Esophagus squamous epithelium (tissue), 5 donors: ENCODE measurements at regions not wholly inside any gene's neighbourhood (a gene's known extent, or its start where the extent isn't known, plus 50 kb on each side); places are given as distances from the start of the nearest gene placed in this dataset.

ENCODE experiments used
- DNase-seq: peaks from one replicate; lab custom pipeline; 2025; lab: John Stamatoyannopoulos, UW
- H3K27ac ChIP-seq, 4 donors: fragments of 200-600 bp; sonication (generic); one replicate each; pipeline ENCODE4 v1.5.1; 2016 to 2019; ENCODE audit warnings: mild to moderate bottlenecking in 1 of 4
- H3K27me3 ChIP-seq, 4 donors: fragments of 200-600 bp; sonication (generic); 1 replicate in 3 of 4; 2 replicates in 1 of 4; pipeline versions ENCODE4 v1.5.1 to v1.6.0; 2017 to 2021; ENCODE audit warnings: antibody characterized with exemption in 1 of 4
- H3K36me3 ChIP-seq, 3 donors: fragments of 200-600 bp; sonication (generic); one replicate each; pipeline ENCODE4 v1.5.1; 2016 to 2019
- H3K4me1 ChIP-seq, 3 donors: fragments of 200-600 bp; sonication (generic); one replicate each; pipeline ENCODE4 v1.5.1; 2017 to 2019
- H3K4me3 ChIP-seq, 4 donors: fragments of 200-600 bp; sonication (generic); 1 replicate in 3 of 4; 2 replicates in 1 of 4; pipeline ENCODE4 v1.5.1; 2016 to 2019; ENCODE audit warnings: mild to moderate bottlenecking in 2 of 4, moderate library complexity in 1 of 4
- H3K9me3 ChIP-seq, 3 donors: fragments of 200-600 bp; sonication (generic); one replicate each; pipeline ENCODE4 v1.5.1; 2016 to 2019
- POLR2A ChIP-seq, 4 donors: fragments of 450-650 bp; IDR thresholded peaks; one replicate each; pipeline ENCODE4 v1.6.1; 2017; ENCODE audit warnings: antibody characterized with exemption in 4 of 4, mild to moderate bottlenecking in 4 of 4, moderate library complexity in 3 of 4
- WGBS, 2 donors: methylation state at CpG; one replicate each; pipeline ENCODE4 v1.1.5; 2018; 5-methylcytosine and 5-hydroxymethylcytosine counted together
- intact Hi-C: fragments of 100-400 bp; cut with DNase I; formaldehyde crosslinking; loops from one replicate; pipeline ENCODE4 v1.15.0; 2022
- TF ChIP-seq, protein P1 (sequence below), 6 experiments: fragments of 450-650 bp in 4 of 6; fragments of 200-600 bp in 2 of 6; sonication (generic) in 2 of 6; IDR thresholded peaks; one replicate each; pipeline ENCODE4 v1.5.1; 2016 to 2019; ENCODE audit warnings: antibody characterized with exemption in 6 of 6, mild to moderate bottlenecking in 4 of 6, moderate library complexity in 4 of 6
- donor health status: DM: yes; HTN: yes; CAD: no.

DNA sequence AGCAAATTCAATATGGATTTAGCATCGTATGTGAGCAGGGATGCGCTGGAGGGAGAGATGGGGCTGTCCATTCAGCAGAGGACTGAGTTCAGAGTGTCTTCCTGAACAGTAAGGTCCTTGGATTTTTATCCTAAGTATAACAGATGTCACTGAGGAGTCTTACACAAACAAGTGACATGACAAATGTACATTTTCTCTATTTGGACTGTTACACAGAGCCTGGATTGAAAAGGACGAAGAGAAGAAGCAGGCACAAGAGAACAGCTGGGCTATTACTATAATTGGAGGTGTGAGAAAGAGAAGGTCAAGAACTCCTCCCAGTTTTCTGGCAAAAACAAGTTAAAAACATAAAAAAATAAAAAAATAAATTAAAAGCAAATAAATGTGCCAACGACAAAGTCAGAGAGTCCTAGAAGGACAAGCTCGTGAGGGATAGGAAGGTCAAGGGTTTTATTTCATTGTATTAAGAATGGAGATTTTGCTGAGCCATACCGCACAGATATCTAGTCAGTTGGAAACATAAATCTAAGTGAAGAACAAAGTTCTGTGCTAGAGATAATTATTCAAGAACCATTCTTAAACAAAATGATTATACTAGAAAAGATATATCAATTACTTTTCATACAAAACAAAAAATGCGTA is 1186.3 kb downstream of the EFNB2 start:
- Histone ChIP-seq H3K36me3 (no peaks in the 10 kb centered on the region), H3K27ac (no peak overlapping the region), H3K4me1 (no peaks in the 10 kb centered on the region), H3K27me3 (no peaks in the 10 kb centered on the region), H3K9me3 (no peaks in the 10 kb centered on the region), H3K4me3 (no peak overlapping the region)
- WGBS, 2 donors, result 67 to 84% methylated on average over 7 of the region's 7 CpGs
- TF ChIP-seq, protein P1, sequence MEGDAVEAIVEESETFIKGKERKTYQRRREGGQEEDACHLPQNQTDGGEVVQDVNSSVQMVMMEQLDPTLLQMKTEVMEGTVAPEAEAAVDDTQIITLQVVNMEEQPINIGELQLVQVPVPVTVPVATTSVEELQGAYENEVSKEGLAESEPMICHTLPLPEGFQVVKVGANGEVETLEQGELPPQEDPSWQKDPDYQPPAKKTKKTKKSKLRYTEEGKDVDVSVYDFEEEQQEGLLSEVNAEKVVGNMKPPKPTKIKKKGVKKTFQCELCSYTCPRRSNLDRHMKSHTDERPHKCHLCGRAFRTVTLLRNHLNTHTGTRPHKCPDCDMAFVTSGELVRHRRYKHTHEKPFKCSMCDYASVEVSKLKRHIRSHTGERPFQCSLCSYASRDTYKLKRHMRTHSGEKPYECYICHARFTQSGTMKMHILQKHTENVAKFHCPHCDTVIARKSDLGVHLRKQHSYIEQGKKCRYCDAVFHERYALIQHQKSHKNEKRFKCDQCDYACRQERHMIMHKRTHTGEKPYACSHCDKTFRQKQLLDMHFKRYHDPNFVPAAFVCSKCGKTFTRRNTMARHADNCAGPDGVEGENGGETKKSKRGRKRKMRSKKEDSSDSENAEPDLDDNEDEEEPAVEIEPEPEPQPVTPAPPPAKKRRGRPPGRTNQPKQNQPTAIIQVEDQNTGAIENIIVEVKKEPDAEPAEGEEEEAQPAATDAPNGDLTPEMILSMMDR (IDR thresholded peaks at IDR 0.05), result no peak
- no peak for TF ChIP-seq POLR2A (IDR thresholded peaks at IDR 0.05)
- DNase-seq, result no peak
- intact Hi-C loops, result no loop called here

DNA sequence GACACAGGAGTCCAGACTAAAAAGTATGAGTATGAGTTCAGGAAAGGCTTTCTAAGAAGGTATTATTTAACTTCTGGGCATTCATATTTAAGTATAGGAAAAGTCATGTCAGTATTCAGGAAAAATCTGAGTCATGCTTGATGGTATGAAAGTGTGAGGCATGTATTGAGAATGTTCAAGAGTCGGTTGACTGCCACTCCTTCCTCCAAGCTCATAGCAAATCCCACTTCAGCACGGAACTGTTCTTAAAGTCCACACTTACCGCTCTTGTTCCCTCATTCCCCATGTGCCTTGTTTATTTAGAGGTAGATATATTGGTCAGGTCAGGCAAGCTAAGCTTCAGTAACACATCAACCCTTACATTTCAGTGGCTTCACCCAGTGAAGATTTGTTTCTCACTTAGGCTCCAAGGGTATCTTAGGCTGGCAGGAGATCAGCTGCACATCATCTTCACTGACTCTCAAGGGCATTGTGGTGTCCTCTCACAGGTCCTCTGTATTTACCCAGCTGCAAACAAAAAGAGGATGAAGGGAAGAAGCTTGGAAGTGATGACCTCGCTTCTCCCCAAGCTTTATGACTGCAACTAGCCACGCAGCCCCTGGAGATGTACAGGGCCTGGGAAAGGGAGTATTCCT is 1189.2 kb downstream of the EFNB2 start:
- no peaks in the 10 kb centered on the region for H3K27me3 ChIP-seq
- TF ChIP-seq, protein P1 (IDR thresholded peaks at IDR 0.05), result no peak
- no peak for TF ChIP-seq POLR2A (IDR thresholded peaks at IDR 0.05)
- no peaks in the 10 kb centered on the region for H3K4me1 ChIP-seq
- H3K9me3 ChIP-seq, result no peaks in the 10 kb centered on the region
- no peaks in the 10 kb centered on the region for H3K36me3 ChIP-seq
- H3K27ac ChIP-seq, result no peak overlapping the region
- WGBS, 2 donors, result 63 to 72% methylated on average over 5 of the region's 5 CpGs
- H3K4me3 ChIP-seq, result no peak overlapping the region
- intact Hi-C loops, result no loop called here
- DNase-seq, result no peak

DNA sequence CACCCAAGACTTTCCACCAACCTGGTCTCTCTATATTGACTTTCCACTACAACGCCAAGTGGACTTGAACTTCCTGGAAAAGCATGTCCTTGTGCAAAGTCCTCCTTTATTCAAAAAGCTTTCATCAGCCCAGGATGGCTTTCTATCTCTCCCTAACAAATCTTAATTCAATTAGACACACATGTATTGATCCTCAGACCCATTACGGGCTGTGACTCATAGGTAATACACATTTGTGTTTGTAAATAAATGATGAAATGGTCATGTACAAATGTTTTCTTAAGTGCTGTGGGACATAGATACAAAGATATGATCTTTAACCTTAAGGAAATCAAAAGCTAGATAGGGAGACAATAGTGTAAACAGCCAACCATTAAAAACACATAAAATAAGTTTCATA is 1189.7 kb downstream of the EFNB2 start:
- WGBS, 2 donors, result 81 to 91% methylated on average over 2 of the region's 2 CpGs
- TF ChIP-seq, protein P1 (IDR thresholded peaks at IDR 0.05), result no peak
- TF ChIP-seq POLR2A (IDR thresholded peaks at IDR 0.05), result no peak
- Histone ChIP-seq H3K4me1 (no peaks in the 10 kb centered on the region), H3K27me3 (no peaks in the 10 kb centered on the region), H3K4me3 (no peak overlapping the region), H3K36me3 (no peaks in the 10 kb centered on the region), H3K27ac (no peak overlapping the region), H3K9me3 (no peaks in the 10 kb centered on the region)
- no peak for DNase-seq
- intact Hi-C loops, result no loop called here

DNA sequence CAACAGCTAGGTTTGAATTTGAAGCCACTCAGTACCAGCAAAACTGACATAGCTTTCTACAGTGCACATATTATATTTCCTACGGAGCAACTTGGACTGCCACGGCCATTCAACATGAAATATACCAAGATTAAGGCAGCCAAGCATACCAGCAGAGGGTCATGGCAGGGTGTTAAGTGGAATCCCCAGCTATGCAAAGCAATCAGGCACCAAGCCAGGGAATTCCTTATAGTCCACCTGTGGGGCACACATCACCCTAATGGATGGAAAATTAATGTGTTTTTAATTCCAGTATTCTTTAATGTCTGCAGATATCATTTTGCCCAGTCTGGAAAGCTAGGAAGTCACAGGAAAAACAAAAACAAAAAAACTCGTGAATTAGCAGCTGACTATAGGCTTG is 1190.3 kb downstream of the EFNB2 start:
- Histone ChIP-seq H3K36me3 (no peaks in the 10 kb centered on the region), H3K27me3 (no peaks in the 10 kb centered on the region), H3K4me1 (no peaks in the 10 kb centered on the region), H3K4me3 (no peak overlapping the region), H3K27ac (no peak overlapping the region), H3K9me3 (no peaks in the 10 kb centered on the region)
- DNase-seq, result no peak
- no peak for TF ChIP-seq POLR2A (IDR thresholded peaks at IDR 0.05)
- TF ChIP-seq, protein P1 (IDR thresholded peaks at IDR 0.05), result no peak
- 45 to 75% methylated on average over 3 of the region's 3 CpGs for WGBS, 2 donors
- intact Hi-C loops, result no loop called here

DNA sequence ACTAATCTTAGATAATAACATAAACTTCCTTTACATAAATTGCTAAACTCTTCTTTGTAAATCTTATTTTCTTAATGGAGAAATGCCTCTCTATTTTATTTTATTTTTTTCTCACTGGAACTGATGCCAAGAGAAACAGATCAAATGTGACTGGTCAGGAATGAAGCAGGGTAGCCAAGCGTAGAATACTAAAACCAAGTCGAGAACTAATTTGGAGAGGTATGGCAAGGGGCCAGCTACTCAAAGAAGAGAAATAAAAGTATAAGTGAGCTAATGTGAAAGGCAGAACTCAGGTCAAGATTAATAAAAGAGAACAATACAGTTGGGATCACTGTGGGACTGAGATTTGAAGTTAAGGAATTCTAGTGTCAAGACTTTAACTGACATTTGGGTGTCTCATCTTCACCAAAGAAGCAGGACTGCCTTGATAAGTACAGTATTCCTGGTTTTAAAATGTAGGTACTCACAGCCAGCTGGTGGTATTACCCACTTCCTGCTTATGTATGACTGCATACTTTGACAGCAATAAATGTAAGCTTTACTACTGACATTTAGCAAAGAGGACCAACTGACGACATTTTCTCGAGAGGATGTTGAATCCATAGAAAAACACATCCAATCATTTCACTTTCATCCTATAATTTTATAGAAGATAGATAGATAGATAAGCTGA is 1192.2 kb downstream of the EFNB2 start:
- Histone ChIP-seq H3K36me3 (no peaks in the 10 kb centered on the region), H3K9me3 (no peaks in the 10 kb centered on the region), H3K4me3 (no peak overlapping the region), H3K27ac (no peak overlapping the region), H3K27me3 (no peaks in the 10 kb centered on the region), H3K4me1 (no peaks in the 10 kb centered on the region)
- WGBS, 2 donors, result 58 to 69% methylated on average over 4 of the region's 4 CpGs
- TF ChIP-seq, protein P1 (IDR thresholded peaks at IDR 0.05), result no peak
- TF ChIP-seq POLR2A (IDR thresholded peaks at IDR 0.05), result no peak
- no peak for DNase-seq
- intact Hi-C loops, result no loop called here
